ENCODE measurements at regions not wholly inside any gene's neighbourhood (a gene's known extent, or its start where the extent isn't known, plus 50 kb on each side); places are given as distances from the start of the nearest gene placed in this dataset.

GRCh38 chr15:96398776-96399175, 68.3 kb downstream of the NR2F2 start:
- H3K36me3 ChIP-seq (replicated peaks in 1 of 2; ENCODE audit: control insufficient read depth in 1 of 2, insufficient read depth in 2 of 2, low read length in 2 of 2), result no peaks in the 10 kb centered on the region
- peaks cover 0 to 1% of the 10 kb centered on the region in 2 experiments; a peak in 1 of 5 replicates for H3K27me3 ChIP-seq (ENCODE audit: control insufficient read depth in 1 of 2, insufficient read depth in 2 of 2, low read length in 2 of 2)
- no peak overlapping the region for H3K4me2 ChIP-seq (ENCODE audit: low read depth, low read length)
- FAIRE-seq, result no peak
- WGBS (ENCODE audit: low lambda C conversion rate), result 50% methylated on average over 1 of the region's 1 CpG
- TF ChIP-seq PREB (CRISPR knock-in tag; IDR thresholded peaks at IDR 0.05) (no peak), SMAD1 (CRISPR knock-in tag; IDR thresholded peaks at IDR 0.05; ENCODE audit: borderline replicate concordance, low read depth) (no peak), FLYWCH1 (CRISPR knock-in tag; IDR thresholded peaks at IDR 0.05) (no peak), XRCC5 (optimal IDR thresholded peaks at IDR 0.05; ENCODE audit: low read length) (no peak)
- no TSS peak for BruUV-seq (replicated peaks)
- H4K20me1 ChIP-seq (ENCODE audit: insufficient read depth, low read length), result no peaks in the 10 kb centered on the region
- no peaks in the 10 kb centered on the region for H3K9me3 ChIP-seq (ENCODE audit: low read length)
- no peak for ATAC-seq
- no peak overlapping the region for H2AFZ ChIP-seq (ENCODE audit: low read length)
- ChIA-PET POLR2A (no interaction called here), CTCF (ENCODE audit: low intra/inter-chr PET ratio, low total read pairs) (no interaction called here)
- H3K4me1 ChIP-seq (ENCODE audit: insufficient read depth, low read length), result no peaks in the 10 kb centered on the region
- no peak for DNase-seq (ENCODE audit: low spot score)
- H3K9ac ChIP-seq (ENCODE audit: insufficient read depth, low read depth, low read length), result no peak overlapping the region
- in situ Hi-C loops (cut with HindIII; ENCODE audit: extremely low pct_ligation_motif_present, low pct_unique_long_range_greater_than_20kb), result no loop called here
- intact Hi-C loops (cut with micrococcal nuclease; ENCODE audit: unreplicated experiment), result no loop called here
- no peaks in the 10 kb centered on the region for H3K79me2 ChIP-seq (ENCODE audit: insufficient read depth, low read length)
- no peak overlapping the region for H3K4me3 ChIP-seq (replicated peaks in 1 of 3; ENCODE audit: insufficient read depth in 1 of 3, low read depth in 2 of 3, low read length in 3 of 3)
- H3K27ac ChIP-seq (ENCODE audit: extremely low read length, insufficient read depth, low read length), result no peak overlapping the region

- Histone ChIP-seq H4K20me1 (ENCODE audit: insufficient read depth, low read length) (no peaks in the 10 kb centered on the region), H3K27me3 (ENCODE audit: control insufficient read depth in 1 of 2, insufficient read depth in 2 of 2, low read length in 2 of 2) (peaks cover 0 to 15% of the 10 kb centered on the region in 2 experiments; a peak in 2 of 5 replicates), H3K4me1 (ENCODE audit: insufficient read depth, low read length) (no peaks in the 10 kb centered on the region), H3K9ac (ENCODE audit: insufficient read depth, low read depth, low read length) (no peak overlapping the region), H2AFZ (ENCODE audit: low read length) (no peak overlapping the region), H3K9me3 (ENCODE audit: low read length) (no peaks in the 10 kb centered on the region), H3K27ac (ENCODE audit: extremely low read length, insufficient read depth, low read length) (no peak overlapping the region), H3K36me3 (replicated peaks in 1 of 2; ENCODE audit: control insufficient read depth in 1 of 2, insufficient read depth in 2 of 2, low read length in 2 of 2) (no peaks in the 10 kb centered on the region), H3K79me2 (ENCODE audit: insufficient read depth, low read length) (no peaks in the 10 kb centered on the region), H3K4me2 (ENCODE audit: low read depth, low read length) (no peak overlapping the region), H3K4me3 (replicated peaks in 1 of 3; ENCODE audit: insufficient read depth in 1 of 3, low read depth in 2 of 3, low read length in 3 of 3) (no peak overlapping the region)
- DNase-seq (ENCODE audit: low spot score) (no peak), FAIRE-seq (no peak), ATAC-seq (no peak)
- in situ Hi-C loops (cut with HindIII; ENCODE audit: extremely low pct_ligation_motif_present, low pct_unique_long_range_greater_than_20kb) (no loop called here), intact Hi-C loops (cut with micrococcal nuclease; ENCODE audit: unreplicated experiment) (no loop called here)
- CTCF ChIA-PET (ENCODE audit: low intra/inter-chr PET ratio, low total read pairs), result no interaction called here
- no TSS peak for BruUV-seq (replicated peaks)
- POLR2A ChIA-PET, result no interaction called here
- 0% methylated on average over 3 of the region's 3 CpGs for WGBS (ENCODE audit: low lambda C conversion rate)
- TF ChIP-seq FOXO4 (CRISPR knock-in tag; conservative IDR thresholded peaks at IDR 0.05), result no peak
- TF ChIP-seq ZNF512 (CRISPR knock-in tag; IDR thresholded peaks at IDR 0.05), result no peak
- no peak for TF ChIP-seq SUZ12 (IDR thresholded peaks at IDR 0.05; ENCODE audit: low read depth, low read length)
- no peak for TF ChIP-seq CHD2 (IDR thresholded peaks at IDR 0.05; ENCODE audit: low read depth, low read length)
- no peak for TF ChIP-seq ZNF574 (CRISPR knock-in tag; IDR thresholded peaks at IDR 0.05)
- no peak for TF ChIP-seq NFIB (CRISPR knock-in tag; IDR thresholded peaks at IDR 0.05; ENCODE audit: borderline replicate concordance)
Measured at GRCh38 chr15:96402403-96402802, 71.9 kb downstream of the NR2F2 start.

Data from HepG2 (cell line).